ENCODE measurements at regions not wholly inside any gene's neighbourhood (a gene's known extent, or its start where the extent isn't known, plus 50 kb on each side); places are given as distances from the start of the nearest gene placed in this dataset.

GRCh38 chr2:240203788-240204270 is 63.4 kb upstream of the OTOS start:
- ChIA-PET POLR2A (no interaction called here), CTCF (interaction anchor here (0.8 to 2.3 kb wide), 3 partner anchors 29 to 310 kb away, joined by 3 to 11 read pairs (median 3); no protein-coding TSS in a partner anchor)
- no peak for DNase-seq (ENCODE audit: low read depth, low spot score)
- no peak for TF ChIP-seq CTCF (IDR thresholded peaks at IDR 0.05; ENCODE audit: insufficient read depth, low read length, missing control alignments)
- no peak overlapping the region for H3K4me3 ChIP-seq (ENCODE audit: low read depth, low read length)

DNA sequence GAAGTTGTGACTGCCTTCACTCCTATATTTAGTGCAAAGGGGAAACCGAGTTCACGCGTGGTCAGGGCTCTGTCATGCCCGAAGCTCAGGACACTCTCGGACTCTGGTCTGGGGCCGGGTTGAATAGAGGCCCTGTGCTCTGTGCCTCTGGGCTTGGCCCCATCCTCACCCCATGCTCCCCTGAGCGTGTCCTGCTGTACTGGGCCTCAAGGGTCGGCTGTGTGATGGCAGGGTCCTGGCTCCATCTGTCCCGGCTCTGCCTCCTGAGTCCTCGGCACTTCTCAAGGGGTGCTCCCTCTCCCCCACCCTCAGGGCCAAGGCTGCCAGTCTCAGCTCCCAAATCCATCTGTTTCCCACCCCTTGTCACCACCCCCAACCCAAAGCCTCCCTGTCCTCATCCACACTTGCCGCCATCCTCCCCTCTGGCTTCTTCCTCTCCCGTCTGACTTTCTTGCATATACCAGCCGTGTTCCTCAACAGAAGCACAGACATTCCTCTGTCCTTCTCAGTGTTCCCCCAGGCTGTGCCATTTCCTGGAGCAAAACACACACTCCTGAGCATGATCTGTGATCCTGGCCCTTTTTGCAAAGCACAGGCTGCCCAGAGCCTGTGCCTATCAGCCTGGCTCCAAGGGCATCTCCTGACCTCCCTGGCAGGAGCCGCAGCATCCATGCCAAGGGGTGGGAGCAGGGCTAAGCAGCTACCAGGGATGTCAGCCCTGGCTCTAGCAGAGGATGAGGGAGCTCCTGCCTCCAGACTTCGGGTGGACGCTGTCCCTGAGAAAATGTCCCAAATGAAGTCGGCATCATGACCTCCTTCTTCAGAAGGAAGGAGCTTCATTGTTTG is 64.2 kb upstream of the OTOS start:
- no peak overlapping the region for H3K4me3 ChIP-seq (ENCODE audit: low read depth, low read length)
- ChIA-PET CTCF (interaction anchor here (0.8 to 2.3 kb wide), 3 partner anchors 28 to 309 kb away, joined by 3 to 11 read pairs (median 3); no protein-coding TSS in a partner anchor), POLR2A (no interaction called here)
- DNase-seq (ENCODE audit: low read depth, low spot score), result no peak
- TF ChIP-seq CTCF (IDR thresholded peaks at IDR 0.05; ENCODE audit: insufficient read depth, low read length, missing control alignments), result no peak

DNA sequence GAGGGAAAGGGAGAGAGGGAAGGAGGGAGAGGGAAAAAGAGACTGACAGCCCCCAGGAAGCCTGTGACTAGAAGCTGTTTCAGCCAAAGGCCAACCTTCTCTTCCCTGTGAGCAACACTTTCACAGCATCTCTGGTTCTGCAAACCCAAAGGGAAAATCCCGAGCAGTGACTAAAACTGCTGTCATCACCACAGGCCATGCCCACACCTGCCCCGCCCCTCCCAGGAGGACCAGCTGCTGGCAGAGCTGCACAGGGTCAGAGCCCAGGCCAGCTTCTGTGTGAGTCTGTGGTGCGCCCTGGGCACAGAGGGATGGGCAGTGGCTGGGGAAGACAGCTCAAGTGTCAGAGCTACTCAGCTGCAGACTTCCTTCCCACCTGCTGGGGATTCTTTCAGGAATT is 64.9 kb upstream of the OTOS start:
- CTCF ChIA-PET, result interaction anchor here (0.7 to 2.3 kb wide), 4 partner anchors 27 to 284 kb away, joined by 3 to 11 read pairs (median 3); no protein-coding TSS in a partner anchor
- POLR2A ChIA-PET, result no interaction called here
- DNase-seq (ENCODE audit: low read depth, low spot score), result no peak
- no peak overlapping the region for H3K4me3 ChIP-seq (ENCODE audit: low read depth, low read length)
- TF ChIP-seq CTCF (IDR thresholded peaks at IDR 0.05; ENCODE audit: insufficient read depth, low read length, missing control alignments), result no peak

DNA sequence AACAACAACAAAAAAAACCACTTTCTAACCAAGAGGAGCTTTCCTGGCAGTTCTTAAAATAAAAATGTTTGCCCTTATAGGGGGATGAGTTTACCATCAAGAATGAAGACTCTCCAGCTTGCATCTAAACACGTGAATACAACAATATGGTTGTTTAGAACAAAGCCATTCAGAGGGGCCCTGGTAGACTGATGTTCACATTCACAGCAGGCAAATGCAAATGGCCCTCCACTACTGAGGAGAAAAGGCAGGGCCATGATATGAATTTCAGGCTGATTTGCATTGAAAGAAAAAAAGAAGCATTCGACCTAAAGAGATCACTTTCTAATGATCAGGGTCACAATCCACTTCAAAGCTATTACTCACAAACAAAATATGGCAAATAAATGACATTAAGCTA is 65.3 kb upstream of the OTOS start:
- TF ChIP-seq CTCF (IDR thresholded peaks at IDR 0.05; ENCODE audit: insufficient read depth, low read length, missing control alignments), result no peak
- no peak for DNase-seq (ENCODE audit: low read depth, low spot score)
- no peak overlapping the region for H3K4me3 ChIP-seq (ENCODE audit: low read depth, low read length)
- ChIA-PET POLR2A (no interaction called here), CTCF (interaction anchor here (0.7 to 2.3 kb wide), 3 partner anchors 27 to 284 kb away, joined by 3 to 11 read pairs (median 3); no protein-coding TSS in a partner anchor)

DNA sequence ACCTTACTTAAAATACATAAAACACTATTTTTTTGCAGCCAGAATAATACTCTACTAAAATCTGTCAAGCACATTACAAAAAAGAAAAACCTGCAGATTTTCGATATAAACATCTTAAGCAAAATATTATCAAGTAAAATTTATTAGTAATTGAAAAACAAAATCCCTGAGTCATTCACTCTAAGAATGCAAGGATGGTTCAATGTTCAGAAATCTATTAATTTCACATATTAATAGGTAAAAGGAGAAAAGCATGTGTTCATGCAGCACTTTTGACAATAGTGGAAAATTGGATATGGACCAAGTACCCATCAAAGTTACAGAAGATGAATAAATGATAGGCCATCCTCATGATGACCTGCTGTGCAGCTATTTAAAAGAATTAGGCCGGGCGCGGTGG is 66.2 kb upstream of the OTOS start:
- TF ChIP-seq CTCF (IDR thresholded peaks at IDR 0.05; ENCODE audit: insufficient read depth, low read length, missing control alignments), result no peak
- H3K4me3 ChIP-seq (ENCODE audit: low read depth, low read length), result no peak overlapping the region
- DNase-seq (ENCODE audit: low read depth, low spot score), result no peak
- CTCF ChIA-PET, result interaction anchor here (1.2 kb wide), 1 partner anchor 307 kb away, joined by 3 read pairs; no protein-coding TSS in a partner anchor
- POLR2A ChIA-PET, result no interaction called here

GRCh38 chr2:240207661-240208060 is 67.2 kb upstream of the OTOS start:
- no peak for TF ChIP-seq CTCF (IDR thresholded peaks at IDR 0.05; ENCODE audit: insufficient read depth, low read length, missing control alignments)
- no peak overlapping the region for H3K4me3 ChIP-seq (ENCODE audit: low read depth, low read length)
- no peak for DNase-seq (ENCODE audit: low read depth, low spot score)
- ChIA-PET POLR2A (no interaction called here), CTCF (interaction anchor here (1.2 kb wide), 1 partner anchor 306 kb away, joined by 3 read pairs; no protein-coding TSS in a partner anchor)

Measured in AG04449 (cell line).